CD4-positive, CD25-positive, alpha-beta regulatory T cell (primary cell): ENCODE measurements at regions not wholly inside any gene's neighbourhood (a gene's known extent, or its start where the extent isn't known, plus 50 kb on each side); places are given as distances from the start of the nearest gene placed in this dataset.

Source experiments
- ATAC-seq, 2 donors: fragments of 150-1000 bp; cut with Tn5 transposase; one replicate each; pipeline ENCODE4 v1.10.0; 2021; ENCODE audit warnings: low read depth in 2 of 2, moderate number of reproducible peaks in 2 of 2, moderate library complexity in 1 of 2
- DNase-seq, 3 donors: peaks; one replicate each; pipeline versions ENCODE4 v3.0.0 to v3.0.0-alpha.2; 2012 to 2022; ENCODE audit warnings: mixed read lengths in 1 of 3
- H3K27ac ChIP-seq: one replicate; pipeline ENCODE4 v1.7.0; 2013; ENCODE audit warnings: mild to moderate bottlenecking, low read length; ENCODE audit not compliant: insufficient read depth, poor library complexity, severe bottlenecking
- H3K27me3 ChIP-seq: one replicate; pipeline ENCODE4 v1.7.0; 2013; ENCODE audit warnings: low read length; ENCODE audit not compliant: control insufficient read depth, insufficient read depth
- H3K36me3 ChIP-seq: one replicate; pipeline ENCODE4 v1.7.0; 2013; ENCODE audit warnings: mild to moderate bottlenecking, low read length, moderate library complexity; ENCODE audit not compliant: control insufficient read depth, insufficient read depth
- H3K4me1 ChIP-seq: 2 replicates; pipeline ENCODE4 v1.7.0; 2013; ENCODE audit warnings: mild to moderate bottlenecking, low read length; ENCODE audit not compliant: insufficient read depth, control insufficient read depth, poor library complexity, severe bottlenecking
- H3K4me3 ChIP-seq: one replicate; pipeline ENCODE4 v1.7.0; 2013; ENCODE audit warnings: low read depth, mild to moderate bottlenecking, low read length, moderate library complexity
- H3K9me3 ChIP-seq, 2 experiments: 1 replicate in 1 of 2; 2 replicates in 1 of 2; pipeline ENCODE4 v1.7.0; 2013; ENCODE audit warnings: low read length in 2 of 2, mild to moderate bottlenecking in 1 of 2, moderate library complexity in 1 of 2; ENCODE audit not compliant: control insufficient read depth in 2 of 2
- H3K27ac Mint-ChIP-seq, 3 donors: one replicate each; pipeline ENCODE4 v1.8.0; 2020 to 2022; ENCODE audit warnings: mild to moderate bottlenecking in 3 of 3, mixed read lengths in 3 of 3, moderate library complexity in 2 of 3
- H3K27me3 Mint-ChIP-seq: one replicate; pipeline ENCODE4 v1.8.0; 2022; ENCODE audit warnings: mild to moderate bottlenecking, mixed read lengths
- H3K36me3 Mint-ChIP-seq: one replicate; pipeline ENCODE4 v1.8.0; 2020; ENCODE audit warnings: mixed read lengths
- H3K4me1 Mint-ChIP-seq, 4 donors: one replicate each; pipeline ENCODE4 v1.8.0; 2020 to 2022; ENCODE audit warnings: mixed read lengths in 4 of 4, mild to moderate bottlenecking in 1 of 4
- H3K4me3 Mint-ChIP-seq, 4 donors: one replicate each; pipeline ENCODE4 v1.8.0; 2020 to 2022; ENCODE audit warnings: mild to moderate bottlenecking in 4 of 4, mixed read lengths in 4 of 4, moderate library complexity in 3 of 4
- H3K9me3 Mint-ChIP-seq, 7 donors: one replicate each; pipeline ENCODE4 v1.8.0; 2020 to 2022; ENCODE audit warnings: mixed read lengths in 7 of 7, mild to moderate bottlenecking in 3 of 7, moderate library complexity in 2 of 7

GRCh38 chr13:24043590-24044350, 116.8 kb upstream of the SPATA13 start:
- no peaks in the 10 kb centered on the region for H3K36me3 ChIP-seq
- peaks cover 15% of the 10 kb centered on the region for H3K27me3 Mint-ChIP-seq
- peaks cover 10% of the 10 kb centered on the region for H3K27me3 ChIP-seq
- no peak overlapping the region for H3K27ac ChIP-seq
- no peak overlapping the region for H3K27ac Mint-ChIP-seq
- no peak overlapping the region for H3K4me3 ChIP-seq
- no peak for ATAC-seq
- no peak overlapping the region for H3K4me3 Mint-ChIP-seq
- peaks cover 5 to 9% of the 10 kb centered on the region in 2 experiments for H3K9me3 ChIP-seq
- no peaks in the 10 kb centered on the region for H3K36me3 Mint-ChIP-seq
- H3K4me1 ChIP-seq, result no peaks in the 10 kb centered on the region
- no peak for DNase-seq
- H3K4me1 Mint-ChIP-seq, result peaks cover 0 to under 1% (median 0%) of the 10 kb centered on the region in 4 donors
- H3K9me3 Mint-ChIP-seq, result peaks cover 0 to 11% (median 2%) of the 10 kb centered on the region in 7 donors

- no peaks in the 10 kb centered on the region for H3K36me3 Mint-ChIP-seq
- Histone ChIP-seq H3K9me3 (peaks cover 5 to 9% of the 10 kb centered on the region in 2 experiments), H3K4me3 (no peak overlapping the region), H3K36me3 (no peaks in the 10 kb centered on the region), H3K27me3 (peaks cover 14% of the 10 kb centered on the region), H3K27ac (no peak overlapping the region), H3K4me1 (no peaks in the 10 kb centered on the region)
- DNase-seq, result no peak
- H3K4me1 Mint-ChIP-seq, result no peaks in the 10 kb centered on the region
- no peak for ATAC-seq
- H3K27me3 Mint-ChIP-seq, result peaks cover 17% of the 10 kb centered on the region
- no peak overlapping the region for H3K4me3 Mint-ChIP-seq
- no peak overlapping the region for H3K27ac Mint-ChIP-seq
- peaks cover 0 to 11% (median 2%) of the 10 kb centered on the region in 7 donors for H3K9me3 Mint-ChIP-seq
Observed at GRCh38 chr13:24045597-24045996, 114.9 kb upstream of the SPATA13 start.

GRCh38 chr13:24050292-24050711, 110.2 kb upstream of the SPATA13 start:
- ATAC-seq, result no peak
- peaks cover 5 to 9% of the 10 kb centered on the region in 2 experiments for H3K9me3 ChIP-seq
- H3K4me3 Mint-ChIP-seq, result no peak overlapping the region
- DNase-seq, result no peak
- H3K4me3 ChIP-seq, result no peak overlapping the region
- H3K27ac ChIP-seq, result no peak overlapping the region
- peaks cover 24% of the 10 kb centered on the region for H3K27me3 Mint-ChIP-seq
- H3K27ac Mint-ChIP-seq, result no peak overlapping the region
- peaks cover 14% of the 10 kb centered on the region for H3K27me3 ChIP-seq
- H3K4me1 Mint-ChIP-seq, result peaks cover 0 to 10% (median 6%) of the 10 kb centered on the region in 4 donors
- H3K9me3 Mint-ChIP-seq, result peaks cover 0 to 11% (median 2%) of the 10 kb centered on the region in 7 donors
- H3K36me3 Mint-ChIP-seq, result no peaks in the 10 kb centered on the region
- no peaks in the 10 kb centered on the region for H3K4me1 ChIP-seq
- no peaks in the 10 kb centered on the region for H3K36me3 ChIP-seq

- no peak for DNase-seq
- Histone ChIP-seq H3K4me1 (no peaks in the 10 kb centered on the region), H3K27ac (no peak overlapping the region), H3K4me3 (no peak overlapping the region), H3K9me3 (peaks cover 5 to 9% of the 10 kb centered on the region in 2 experiments), H3K27me3 (peaks cover 14% of the 10 kb centered on the region), H3K36me3 (no peaks in the 10 kb centered on the region)
- Mint-ChIP-seq H3K27me3 (peaks cover 24% of the 10 kb centered on the region), H3K4me3 (no peak overlapping the region), H3K27ac (no peak overlapping the region), H3K4me1 (peaks cover 0 to 10% (median 6%) of the 10 kb centered on the region in 4 donors), H3K9me3 (peaks cover 0 to 11% (median 2%) of the 10 kb centered on the region in 7 donors), H3K36me3 (no peaks in the 10 kb centered on the region)
- no peak for ATAC-seq
Observed at GRCh38 chr13:24050796-24051715, 109.5 kb upstream of the SPATA13 start.

GRCh38 chr13:24052547-24053518, 107.7 kb upstream of the SPATA13 start:
- no peaks in the 10 kb centered on the region for H3K36me3 Mint-ChIP-seq
- peaks cover 4% of the 10 kb centered on the region for H3K27me3 ChIP-seq
- ATAC-seq (no peak), DNase-seq (no peak)
- H3K36me3 ChIP-seq, result no peaks in the 10 kb centered on the region
- H3K27ac Mint-ChIP-seq, result no peak overlapping the region
- no peaks in the 10 kb centered on the region for H3K4me1 ChIP-seq
- H3K4me1 Mint-ChIP-seq, result peaks cover 0 to 10% (median 6%) of the 10 kb centered on the region in 4 donors
- no peak overlapping the region for H3K4me3 Mint-ChIP-seq
- peaks cover 18% of the 10 kb centered on the region for H3K27me3 Mint-ChIP-seq
- H3K4me3 ChIP-seq, result no peak overlapping the region
- no peaks in the 10 kb centered on the region for H3K9me3 ChIP-seq
- H3K9me3 Mint-ChIP-seq, result no peaks in the 10 kb centered on the region
- H3K27ac ChIP-seq, result no peak overlapping the region

- Histone ChIP-seq H3K9me3 (no peaks in the 10 kb centered on the region), H3K36me3 (no peaks in the 10 kb centered on the region), H3K27me3 (peaks cover 4% of the 10 kb centered on the region), H3K4me3 (no peak overlapping the region), H3K4me1 (no peaks in the 10 kb centered on the region), H3K27ac (no peak overlapping the region)
- Mint-ChIP-seq H3K36me3 (no peaks in the 10 kb centered on the region), H3K4me3 (no peak overlapping the region), H3K27me3 (peaks cover 22% of the 10 kb centered on the region), H3K4me1 (peaks cover 0 to 10% (median 6%) of the 10 kb centered on the region in 4 donors), H3K27ac (no peak overlapping the region), H3K9me3 (no peaks in the 10 kb centered on the region)
- ATAC-seq (peak; percentile 80 to 87), DNase-seq (peak; percentile 41 to 81 (median 63))
Observed at GRCh38 chr13:24053519-24054251, 106.8 kb upstream of the SPATA13 start.
